Ovary (tissue), 3 donors: ENCODE measurements at regions not wholly inside any gene's neighbourhood (a gene's known extent, or its start where the extent isn't known, plus 50 kb on each side); places are given as distances from the start of the nearest gene placed in this dataset.

Experiments used
- CTCF ChIP-seq, 3 donors: fragments of 450-650 bp in 2 of 3; fragments of 200-600 bp in 1 of 3; IDR thresholded peaks; one replicate each; pipeline versions ENCODE4 v1.5.1 to v1.8.0; 2016 to 2022; ENCODE audit warnings: antibody characterized with exemption in 3 of 3, mild to moderate bottlenecking in 1 of 3
- EP300 ChIP-seq: sonication (generic); formaldehyde crosslinking; IDR thresholded peaks from one replicate; pipeline ENCODE4 v1.6.1; 2017; ENCODE audit warnings: antibody characterized with exemption
- POLR2A ChIP-seq: fragments of 450-650 bp; IDR thresholded peaks from one replicate; pipeline ENCODE4 v1.6.1; 2017; ENCODE audit warnings: antibody characterized with exemption, mild to moderate bottlenecking, moderate library complexity
- donor health status: DM: no; HTN: no; CAD: no.

- TF ChIP-seq CTCF (IDR thresholded peaks at IDR 0.05): no peak
- TF ChIP-seq POLR2A: no peak
- no peak for TF ChIP-seq EP300
These were observed 126.8 kb downstream of the RGS21 start for GRCh38 chr1:192443616-192444015.
